ENCODE measurements at regions not wholly inside any gene's neighbourhood (a gene's known extent, or its start where the extent isn't known, plus 50 kb on each side); places are given as distances from the start of the nearest gene placed in this dataset.
A peak's percentile ranks its signal among the peaks of the same experiment; 100 is the strongest.

- no peak overlapping the region for H3K9ac ChIP-seq (ENCODE audit: low read depth, low read length)
- no peaks in the 10 kb centered on the region for H3K36me3 ChIP-seq (ENCODE audit: insufficient read depth, low read length)
- no peaks in the 10 kb centered on the region for H3K9me3 ChIP-seq (ENCODE audit: control insufficient read depth, insufficient read depth, low read length)
- H3K4me1 ChIP-seq (ENCODE audit: insufficient read depth, low read length): peaks cover 8% of the 10 kb centered on the region
These were observed 311.6 kb downstream of the IRS1 start for GRCh38 chr2:226488034-226488433.

- no peaks in the 10 kb centered on the region for H3K36me3 ChIP-seq (ENCODE audit: insufficient read depth, low read length)
- H3K9ac ChIP-seq (ENCODE audit: low read depth, low read length): no peak overlapping the region
- H3K9me3 ChIP-seq (ENCODE audit: control insufficient read depth, insufficient read depth, low read length): no peaks in the 10 kb centered on the region
- H3K4me1 ChIP-seq (ENCODE audit: insufficient read depth, low read length): peaks cover 13% of the 10 kb centered on the region
These were observed 312.0 kb downstream of the IRS1 start for GRCh38 chr2:226487573-226487972.

GRCh38 chr2:226483745-226484619 lies 315.6 kb downstream of the IRS1 start:
- Histone ChIP-seq H3K9me3 (ENCODE audit: control insufficient read depth, insufficient read depth, low read length) (no peaks in the 10 kb centered on the region), H3K9ac (ENCODE audit: low read depth, low read length) (peak overlapping the region; percentile 26), H3K4me1 (ENCODE audit: insufficient read depth, low read length) (peaks cover 28% of the 10 kb centered on the region), H3K36me3 (ENCODE audit: insufficient read depth, low read length) (no peaks in the 10 kb centered on the region)

DNA sequence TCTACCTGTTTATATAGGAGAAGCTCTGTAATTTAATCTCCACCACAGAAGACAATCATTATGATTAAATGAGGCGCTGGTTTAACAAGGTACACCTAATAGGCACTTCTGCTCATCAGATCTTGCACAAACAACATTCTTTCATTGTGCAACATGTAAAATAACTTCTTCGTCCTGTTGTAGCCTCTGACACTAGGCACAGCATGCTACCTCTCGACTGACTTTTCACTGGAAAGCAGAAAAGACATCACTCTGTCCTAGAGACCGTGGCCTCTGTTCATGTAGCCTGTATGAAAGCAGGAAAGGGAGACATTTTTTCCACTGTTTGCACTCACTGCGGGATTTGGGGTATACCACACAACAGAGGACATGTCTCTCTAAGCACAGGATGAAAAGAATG lies 316.5 kb downstream of the IRS1 start:
- Histone ChIP-seq H3K36me3 (ENCODE audit: insufficient read depth, low read length) (no peaks in the 10 kb centered on the region), H3K9me3 (ENCODE audit: control insufficient read depth, insufficient read depth, low read length) (no peaks in the 10 kb centered on the region), H3K4me1 (ENCODE audit: insufficient read depth, low read length) (peaks cover 36% of the 10 kb centered on the region), H3K9ac (ENCODE audit: low read depth, low read length) (peak overlapping the region; percentile 26)

DNA sequence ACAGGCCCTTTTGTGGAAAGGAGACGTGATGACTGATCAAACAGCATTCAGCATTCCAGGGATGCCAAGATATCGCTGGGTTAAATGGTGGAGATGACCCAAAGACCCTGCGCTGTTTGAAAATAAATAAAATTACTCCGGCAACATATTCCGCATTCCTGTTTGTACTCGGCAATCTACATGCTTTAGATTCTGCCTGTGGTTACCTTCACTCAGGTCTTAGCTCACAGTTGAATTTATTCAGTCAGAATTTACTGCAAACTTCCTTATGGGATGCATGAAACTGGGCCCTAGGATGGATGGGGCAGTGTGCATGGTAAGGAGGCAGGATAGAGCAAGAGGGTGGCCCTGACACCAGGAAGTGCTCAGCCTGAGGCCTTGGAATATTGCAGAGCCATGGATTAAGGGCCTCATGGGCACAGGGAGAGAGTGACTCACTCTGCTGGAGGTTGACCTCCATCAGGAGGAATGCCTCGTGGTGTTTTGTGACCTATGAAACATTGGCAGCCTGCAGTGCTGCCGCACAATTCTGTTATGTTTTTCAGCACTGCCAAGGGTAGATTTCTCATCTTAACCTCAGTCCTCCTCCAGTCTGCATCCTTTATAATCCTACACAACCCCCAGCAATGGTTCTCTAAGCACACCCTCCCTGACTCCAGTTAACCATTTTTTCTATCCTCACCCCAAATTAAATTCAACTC lies 321.4 kb downstream of the IRS1 start:
- no peaks in the 10 kb centered on the region for H3K36me3 ChIP-seq (ENCODE audit: insufficient read depth, low read length)
- no peak overlapping the region for H3K9ac ChIP-seq (ENCODE audit: low read depth, low read length)
- 0 out of 2 replicates have a peak, but pooled peaks cover under 1% of the 10 kb centered on the region for H3K9me3 ChIP-seq (ENCODE audit: control insufficient read depth, insufficient read depth, low read length)
- peaks cover 44% of the 10 kb centered on the region for H3K4me1 ChIP-seq (ENCODE audit: insufficient read depth, low read length)

- H3K4me1 ChIP-seq (ENCODE audit: insufficient read depth, low read length): peaks cover 36% of the 10 kb centered on the region
- H3K36me3 ChIP-seq (ENCODE audit: insufficient read depth, low read length): no peaks in the 10 kb centered on the region
- H3K9ac ChIP-seq (ENCODE audit: low read depth, low read length): no peak overlapping the region
- 0 out of 2 replicates have a peak, but pooled peaks cover 2% of the 10 kb centered on the region for H3K9me3 ChIP-seq (ENCODE audit: control insufficient read depth, insufficient read depth, low read length)
These were observed 322.2 kb downstream of the IRS1 start for GRCh38 chr2:226477221-226478108.

DNA sequence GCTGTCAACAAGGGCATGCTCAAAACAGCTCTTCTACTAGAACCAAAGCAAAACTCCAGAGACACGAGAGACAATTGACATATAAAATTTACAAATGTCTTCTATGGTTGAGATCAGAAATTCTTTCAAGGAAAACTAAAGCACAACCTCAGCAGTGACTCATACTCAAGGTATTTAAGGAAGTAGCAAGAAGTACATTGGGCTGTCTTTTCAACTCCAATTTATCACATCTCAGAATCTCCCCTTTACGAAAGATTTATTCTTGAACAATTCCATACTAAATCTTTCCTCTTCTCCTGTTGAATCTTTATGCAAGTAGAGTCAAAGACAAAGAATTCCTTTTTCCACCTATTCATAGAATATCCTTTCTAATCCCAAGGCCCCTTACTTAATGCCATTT lies 324.0 kb downstream of the IRS1 start:
- Histone ChIP-seq H3K9me3 (ENCODE audit: control insufficient read depth, insufficient read depth, low read length) (0 out of 2 replicates have a peak, but pooled peaks cover 2% of the 10 kb centered on the region), H3K36me3 (ENCODE audit: insufficient read depth, low read length) (no peaks in the 10 kb centered on the region), H3K9ac (ENCODE audit: low read depth, low read length) (no peak overlapping the region), H3K4me1 (ENCODE audit: insufficient read depth, low read length) (peaks cover 23% of the 10 kb centered on the region)

- H3K36me3 ChIP-seq (ENCODE audit: insufficient read depth, low read length): no peaks in the 10 kb centered on the region
- peaks cover 23% of the 10 kb centered on the region for H3K4me1 ChIP-seq (ENCODE audit: insufficient read depth, low read length)
- H3K9me3 ChIP-seq (ENCODE audit: control insufficient read depth, insufficient read depth, low read length): 0 out of 2 replicates have a peak, but pooled peaks cover 2% of the 10 kb centered on the region
- no peak overlapping the region for H3K9ac ChIP-seq (ENCODE audit: low read depth, low read length)
These were observed 325.5 kb downstream of the IRS1 start for GRCh38 chr2:226474131-226474530.

DNA sequence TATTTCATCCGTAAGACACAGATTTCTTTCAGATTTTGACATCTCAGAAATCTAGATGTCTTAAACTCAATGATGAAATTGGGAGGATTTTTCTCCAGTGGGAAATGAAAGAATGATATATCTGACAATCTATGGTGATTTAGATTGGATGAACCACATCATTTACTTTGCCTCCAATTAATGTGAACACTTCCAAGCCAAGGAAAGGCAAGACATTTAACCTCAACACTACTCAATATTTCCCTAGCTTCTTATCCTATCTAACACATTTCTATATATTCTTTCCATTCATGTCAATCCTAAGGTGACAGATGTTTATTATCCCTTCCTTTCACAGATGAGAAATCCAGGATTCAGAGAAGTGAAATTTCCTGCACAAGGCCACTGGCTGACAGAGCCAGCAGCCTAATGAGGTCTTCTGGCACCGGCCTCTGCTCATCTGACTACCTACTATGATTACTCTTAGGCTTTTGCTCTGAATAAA lies 327.6 kb downstream of the IRS1 start:
- Histone ChIP-seq H3K36me3 (ENCODE audit: insufficient read depth, low read length) (no peaks in the 10 kb centered on the region), H3K9ac (ENCODE audit: low read depth, low read length) (no peak overlapping the region), H3K9me3 (ENCODE audit: control insufficient read depth, insufficient read depth, low read length) (0 out of 2 replicates have a peak, but pooled peaks cover 2% of the 10 kb centered on the region), H3K4me1 (ENCODE audit: insufficient read depth, low read length) (peaks cover 3% of the 10 kb centered on the region)

- H3K9me3 ChIP-seq (ENCODE audit: control insufficient read depth, insufficient read depth, low read length): no peaks in the 10 kb centered on the region
- H3K36me3 ChIP-seq (ENCODE audit: insufficient read depth, low read length): peaks cover 2% of the 10 kb centered on the region; the same call in 1 of the 2 replicates
- H3K4me1 ChIP-seq (ENCODE audit: insufficient read depth, low read length): no peaks in the 10 kb centered on the region
- H3K9ac ChIP-seq (ENCODE audit: low read depth, low read length): no peak overlapping the region
These were observed 332.0 kb downstream of the IRS1 start for GRCh38 chr2:226467633-226468032.

- Histone ChIP-seq H3K9me3 (ENCODE audit: control insufficient read depth, insufficient read depth, low read length) (no peaks in the 10 kb centered on the region), H3K9ac (ENCODE audit: low read depth, low read length) (no peak overlapping the region), H3K4me1 (ENCODE audit: insufficient read depth, low read length) (no peaks in the 10 kb centered on the region), H3K36me3 (ENCODE audit: insufficient read depth, low read length) (peaks cover 2% of the 10 kb centered on the region; the same call in 1 of the 2 replicates)
These were observed 332.4 kb downstream of the IRS1 start for GRCh38 chr2:226467221-226467620.

DNA sequence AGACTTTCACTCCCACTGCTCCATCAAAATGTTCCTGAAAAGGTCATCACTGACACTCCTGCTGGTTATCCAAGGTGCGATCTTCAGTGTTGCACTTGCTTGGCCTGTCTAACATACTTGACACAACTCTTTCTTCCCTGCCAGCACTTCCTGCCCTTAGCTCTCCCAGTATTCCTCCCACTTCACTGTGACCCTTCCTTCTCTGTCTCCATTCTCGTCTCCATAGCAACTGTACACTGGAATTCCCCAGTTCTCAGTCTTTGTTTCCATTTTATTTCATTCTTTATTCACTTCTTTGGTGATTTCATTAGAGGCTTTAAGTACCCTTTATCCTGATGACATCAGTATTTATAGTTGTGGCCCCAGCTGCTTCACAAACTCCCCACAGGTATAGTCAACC lies 333.0 kb downstream of the IRS1 start:
- no peaks in the 10 kb centered on the region for H3K9me3 ChIP-seq (ENCODE audit: control insufficient read depth, insufficient read depth, low read length)
- H3K4me1 ChIP-seq (ENCODE audit: insufficient read depth, low read length): no peaks in the 10 kb centered on the region
- peaks cover 2% of the 10 kb centered on the region; the same call in 1 of the 2 replicates for H3K36me3 ChIP-seq (ENCODE audit: insufficient read depth, low read length)
- H3K9ac ChIP-seq (ENCODE audit: low read depth, low read length): no peak overlapping the region

GRCh38 chr2:226466124-226466523 lies 333.5 kb downstream of the IRS1 start:
- H3K36me3 ChIP-seq (ENCODE audit: insufficient read depth, low read length): peaks cover 2% of the 10 kb centered on the region; the same call in 1 of the 2 replicates
- H3K9me3 ChIP-seq (ENCODE audit: control insufficient read depth, insufficient read depth, low read length): no peaks in the 10 kb centered on the region
- H3K4me1 ChIP-seq (ENCODE audit: insufficient read depth, low read length): no peaks in the 10 kb centered on the region
- H3K9ac ChIP-seq (ENCODE audit: low read depth, low read length): no peak overlapping the region

DNA sequence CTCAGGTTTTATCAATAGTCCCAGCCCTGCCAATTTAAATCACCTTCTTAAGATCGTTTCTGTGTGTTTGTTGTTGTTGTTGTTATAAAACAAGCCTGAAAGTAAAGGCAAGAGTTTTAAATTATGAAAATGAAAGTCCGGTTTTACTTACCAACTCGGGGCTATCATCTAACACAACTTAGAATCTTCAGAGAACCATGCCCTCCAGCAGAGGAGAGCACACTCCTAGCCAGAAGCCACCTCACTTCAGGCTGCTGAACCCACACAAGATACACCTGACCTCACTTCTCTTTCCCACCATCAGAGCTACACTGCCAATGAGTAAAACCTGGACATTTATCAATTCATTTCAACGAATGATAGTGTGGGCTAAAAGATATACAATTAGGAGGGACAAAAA lies 335.2 kb downstream of the IRS1 start:
- Histone ChIP-seq H3K36me3 (ENCODE audit: insufficient read depth, low read length) (peaks cover 2% of the 10 kb centered on the region; the same call in 1 of the 2 replicates), H3K9me3 (ENCODE audit: control insufficient read depth, insufficient read depth, low read length) (no peaks in the 10 kb centered on the region), H3K4me1 (ENCODE audit: insufficient read depth, low read length) (no peaks in the 10 kb centered on the region), H3K9ac (ENCODE audit: low read depth, low read length) (no peak overlapping the region)

Data from ES-I3 (cell line).